ENCODE measurements at regions not wholly inside any gene's neighbourhood (a gene's known extent, or its start where the extent isn't known, plus 50 kb on each side); places are given as distances from the start of the nearest gene placed in this dataset.
"Not testable (repeated sequence)": the region's sequence is repeated elsewhere in the genome, so short reads cannot be mapped to it uniquely, and the experiment has no call there.

DNA sequence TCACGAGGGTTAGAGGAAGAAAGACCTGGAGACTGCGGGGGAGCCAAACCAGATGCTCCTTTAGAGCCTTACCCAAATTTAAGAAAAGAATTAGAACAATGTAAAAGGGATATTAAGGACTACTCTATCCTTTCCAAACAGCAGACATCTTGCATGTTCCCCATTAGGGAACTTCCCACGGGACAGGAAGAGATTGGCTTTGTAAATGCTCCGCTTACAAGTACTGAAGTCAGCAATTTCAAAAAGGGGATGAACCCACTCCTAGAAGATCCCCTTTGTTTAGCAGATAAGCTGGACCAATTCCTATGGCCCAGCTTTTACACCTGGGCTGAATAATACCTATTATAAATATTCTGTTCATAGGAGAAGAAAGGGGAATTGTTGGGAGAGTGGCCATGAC is 74.2 kb downstream of the APOBEC1 start:
- H3K27me3 Mint-ChIP-seq (ENCODE audit: low read depth) = peaks cover 12% of the 10 kb centered on the region
- H3K36me3 Mint-ChIP-seq (ENCODE audit: low read depth) = no peaks in the 10 kb centered on the region
- no peak overlapping the region for H3K27ac Mint-ChIP-seq
- no peaks in the 10 kb centered on the region for H3K4me1 Mint-ChIP-seq (ENCODE audit: low read depth)
- H3K4me3 Mint-ChIP-seq = no peak overlapping the region
- H3K9me3 Mint-ChIP-seq = no peaks in the 10 kb centered on the region
- DNase-seq (ENCODE audit: low spot score) = no peak

DNA sequence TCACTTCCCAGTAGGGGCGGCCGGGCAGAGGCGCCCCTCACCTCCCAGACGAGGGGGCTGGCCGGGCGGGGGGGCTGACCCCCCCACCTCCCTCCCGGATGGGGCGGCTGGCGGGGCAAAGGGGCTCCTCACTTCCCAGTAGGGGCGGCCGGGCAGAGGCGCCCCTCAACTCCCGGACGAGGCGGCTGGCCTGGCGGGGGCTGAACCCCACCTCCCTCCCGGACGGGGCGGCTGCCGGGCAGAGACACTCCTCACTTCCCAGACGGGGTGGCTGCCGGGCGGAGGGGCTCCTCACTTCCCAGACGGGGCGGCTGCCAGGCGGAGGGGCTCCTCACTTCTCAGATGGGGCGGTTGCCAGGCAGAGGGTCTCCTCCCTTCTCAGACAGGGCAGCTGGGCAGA is 75.6 kb downstream of the APOBEC1 start:
- not testable (repeated sequence) for H3K36me3 Mint-ChIP-seq (ENCODE audit: low read depth); H3K4me3 Mint-ChIP-seq; DNase-seq (ENCODE audit: low spot score); H3K27ac Mint-ChIP-seq; H3K9me3 Mint-ChIP-seq; H3K4me1 Mint-ChIP-seq (ENCODE audit: low read depth)
- H3K27me3 Mint-ChIP-seq (ENCODE audit: low read depth) = peaks cover 10% of the 10 kb centered on the region

DNA sequence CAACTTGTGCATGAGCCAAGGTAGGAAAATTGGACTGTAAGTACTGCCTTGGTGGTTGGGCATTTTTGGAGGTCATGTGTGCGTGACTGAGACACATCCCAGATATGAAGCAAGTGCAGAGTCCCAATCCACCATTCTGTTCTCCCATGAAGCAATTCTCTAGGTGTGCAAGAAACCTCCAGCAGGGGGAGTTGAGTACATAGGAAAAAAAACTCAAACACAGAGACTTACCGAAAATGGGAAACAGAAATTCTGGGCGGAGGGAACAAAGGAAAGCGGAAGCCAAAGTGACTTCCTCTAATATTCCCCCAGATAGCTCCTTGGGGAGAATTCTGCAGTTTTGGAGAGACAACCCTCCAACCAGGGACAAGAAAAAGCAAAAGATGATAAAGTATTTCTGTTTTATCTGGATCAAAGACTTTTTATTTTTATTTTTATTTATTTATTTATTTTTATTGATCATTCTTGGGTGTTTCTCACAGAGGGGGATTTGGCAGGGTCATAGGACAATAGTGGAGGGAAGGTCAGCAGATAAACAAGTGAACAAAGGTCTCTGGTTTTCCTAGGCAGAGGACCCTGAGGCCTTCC is 76.9 kb downstream of the APOBEC1 start:
- peaks cover 10% of the 10 kb centered on the region for H3K27me3 Mint-ChIP-seq (ENCODE audit: low read depth)
- not testable (repeated sequence) for H3K4me3 Mint-ChIP-seq; H3K36me3 Mint-ChIP-seq (ENCODE audit: low read depth); H3K27ac Mint-ChIP-seq; H3K4me1 Mint-ChIP-seq (ENCODE audit: low read depth); H3K9me3 Mint-ChIP-seq
- peak; percentile 28 for DNase-seq (ENCODE audit: low spot score)

DNA sequence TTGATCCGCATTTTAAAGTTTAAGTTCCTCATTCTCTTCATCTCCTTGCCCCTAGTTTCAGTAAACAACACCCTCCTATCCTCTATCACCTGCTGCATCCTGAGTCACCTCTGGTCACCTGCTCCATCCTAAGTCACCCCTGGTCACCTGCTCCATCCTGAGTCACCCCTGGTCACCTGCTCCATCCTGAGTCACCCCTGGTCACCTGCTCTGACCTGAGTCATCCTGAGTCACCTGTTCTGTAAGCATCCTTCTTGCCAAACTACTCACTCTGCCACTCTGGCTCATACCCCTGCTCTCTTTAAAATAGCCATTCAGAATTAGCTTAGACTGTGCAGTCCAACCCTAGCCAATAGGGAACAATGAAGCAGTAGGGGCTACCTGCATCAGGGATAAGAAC is 80.6 kb upstream of the CD163 start:
- H3K27ac Mint-ChIP-seq; DNase-seq (ENCODE audit: low spot score); H3K4me3 Mint-ChIP-seq; H3K36me3 Mint-ChIP-seq (ENCODE audit: low read depth); H3K4me1 Mint-ChIP-seq (ENCODE audit: low read depth); H3K9me3 Mint-ChIP-seq: not testable (repeated sequence)
- peaks cover 10% of the 10 kb centered on the region for H3K27me3 Mint-ChIP-seq (ENCODE audit: low read depth)

DNA sequence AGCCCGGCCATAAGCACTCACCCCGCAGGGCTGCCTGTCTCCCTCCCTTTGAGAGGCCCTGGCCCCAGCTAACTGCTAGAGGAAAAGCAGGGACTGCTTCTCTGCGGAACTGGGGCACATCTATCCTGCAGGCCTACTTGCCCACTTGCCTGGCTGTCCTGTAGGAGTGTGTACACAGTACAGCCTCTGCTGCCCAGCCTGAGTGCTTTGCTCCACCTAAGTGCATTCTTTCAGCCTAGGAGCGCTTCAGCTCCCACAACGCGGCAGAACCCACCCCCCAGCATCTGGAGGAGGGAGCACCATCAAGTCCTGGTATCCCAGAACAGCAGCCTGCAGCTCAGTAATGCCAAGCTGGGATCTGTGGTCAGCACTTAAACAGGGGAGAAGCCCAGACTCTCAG is 79.9 kb upstream of the CD163 start:
- peaks cover 10% of the 10 kb centered on the region for H3K9me3 Mint-ChIP-seq
- H3K27me3 Mint-ChIP-seq (ENCODE audit: low read depth) = peaks cover 10% of the 10 kb centered on the region
- no peak overlapping the region for H3K27ac Mint-ChIP-seq
- H3K4me3 Mint-ChIP-seq = no peak overlapping the region
- no peaks in the 10 kb centered on the region for H3K36me3 Mint-ChIP-seq (ENCODE audit: low read depth)
- DNase-seq (ENCODE audit: low spot score) = no peak
- H3K4me1 Mint-ChIP-seq (ENCODE audit: low read depth) = no peaks in the 10 kb centered on the region

DNA sequence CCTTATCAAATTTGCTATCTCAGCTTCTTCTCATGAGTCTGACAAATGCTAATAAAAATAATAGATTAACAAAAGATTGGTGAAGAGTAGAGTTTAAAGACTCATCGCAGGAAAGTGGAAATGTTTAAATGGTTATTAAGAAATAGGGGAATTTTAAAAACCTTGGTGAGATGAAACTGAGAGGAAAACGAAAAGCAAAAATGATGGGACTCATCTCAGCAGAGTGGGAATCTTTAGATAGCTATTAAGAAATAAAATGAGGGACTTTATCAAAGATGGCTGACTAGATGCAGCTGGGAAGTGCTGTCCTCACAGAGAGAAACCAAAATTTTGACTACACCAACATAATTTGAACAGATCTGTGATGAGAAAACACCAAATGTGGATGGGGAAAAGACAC is 79.2 kb upstream of the CD163 start:
- no peak overlapping the region for H3K27ac Mint-ChIP-seq
- H3K9me3 Mint-ChIP-seq = peaks cover 10% of the 10 kb centered on the region
- H3K4me3 Mint-ChIP-seq = no peak overlapping the region
- DNase-seq (ENCODE audit: low spot score) = no peak
- H3K36me3 Mint-ChIP-seq (ENCODE audit: low read depth) = no peaks in the 10 kb centered on the region
- H3K4me1 Mint-ChIP-seq (ENCODE audit: low read depth) = no peaks in the 10 kb centered on the region
- H3K27me3 Mint-ChIP-seq (ENCODE audit: low read depth) = peaks cover 10% of the 10 kb centered on the region

DNA sequence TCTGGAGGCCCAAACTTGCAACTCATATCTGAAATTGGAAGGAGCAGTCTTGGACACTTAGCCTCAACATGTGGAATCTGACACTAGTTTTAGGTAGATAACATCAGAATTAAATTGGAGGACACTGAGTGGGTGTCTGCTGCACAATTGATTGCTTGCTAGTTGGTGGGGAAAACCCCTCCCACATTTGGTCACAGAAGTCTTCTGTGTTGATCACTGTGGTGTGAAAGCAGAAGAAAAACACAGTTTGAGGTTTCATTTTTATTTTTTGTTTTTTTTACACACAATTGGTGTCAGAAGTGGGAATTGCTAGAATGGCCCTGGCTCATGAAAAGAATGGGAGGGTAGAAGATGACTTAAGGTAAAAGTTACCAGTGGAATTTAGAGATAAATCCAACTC is 78.0 kb upstream of the CD163 start:
- Mint-ChIP-seq H3K27ac (no peak overlapping the region), H3K36me3 (ENCODE audit: low read depth) (no peaks in the 10 kb centered on the region), H3K9me3 (peaks cover 10% of the 10 kb centered on the region), H3K27me3 (ENCODE audit: low read depth) (peaks cover 5% of the 10 kb centered on the region), H3K4me3 (no peak overlapping the region), H3K4me1 (ENCODE audit: low read depth) (no peaks in the 10 kb centered on the region)
- no peak for DNase-seq (ENCODE audit: low spot score)

DNA sequence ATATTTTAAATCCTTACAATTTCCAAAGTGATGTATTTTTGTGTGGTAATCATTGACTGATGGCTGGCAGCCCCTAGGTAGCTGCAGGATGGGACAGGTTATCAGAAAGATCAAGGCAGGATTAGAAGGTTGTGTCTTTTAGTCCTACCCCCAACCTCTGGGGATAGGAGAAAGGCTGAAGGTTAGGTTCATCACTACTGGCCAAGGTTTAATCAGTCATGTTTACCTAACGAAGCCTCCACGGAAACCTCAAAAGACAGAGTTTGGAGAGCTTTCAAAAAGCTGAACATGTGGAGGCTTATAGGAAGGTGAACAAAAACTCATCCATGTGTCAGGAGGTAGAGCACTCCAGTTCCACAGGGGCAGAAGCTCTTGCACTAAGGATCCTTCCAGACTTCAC is 77.5 kb upstream of the CD163 start:
- Mint-ChIP-seq H3K4me1 (ENCODE audit: low read depth) (no peaks in the 10 kb centered on the region), H3K27me3 (ENCODE audit: low read depth) (peaks cover 2% of the 10 kb centered on the region), H3K36me3 (ENCODE audit: low read depth) (no peaks in the 10 kb centered on the region), H3K9me3 (peaks cover 10% of the 10 kb centered on the region), H3K4me3 (no peak overlapping the region), H3K27ac (no peak overlapping the region)
- DNase-seq (ENCODE audit: low spot score) = no peak

DNA sequence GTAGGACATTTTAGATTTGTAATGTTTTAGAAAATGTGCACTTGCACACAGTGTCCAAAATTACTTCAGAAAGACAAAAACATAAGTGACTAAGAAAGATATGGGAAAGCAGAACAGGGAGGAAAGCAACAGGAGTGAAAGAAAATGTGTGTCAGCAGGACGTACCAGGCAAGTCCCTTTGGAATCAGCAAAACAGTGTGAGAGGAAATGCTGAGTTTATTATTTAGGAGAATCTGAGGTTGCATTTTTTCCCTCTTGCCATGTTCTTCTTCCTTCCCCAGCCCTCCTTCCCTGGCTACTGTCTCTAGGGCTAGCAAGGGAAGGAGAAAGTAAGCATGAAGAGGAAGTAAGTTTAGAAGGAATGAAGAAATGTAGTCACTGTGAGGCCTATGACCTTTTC is 67.7 kb upstream of the CD163 start:
- H3K36me3 Mint-ChIP-seq (ENCODE audit: low read depth) = no peaks in the 10 kb centered on the region
- no peak overlapping the region for H3K27ac Mint-ChIP-seq
- no peak for DNase-seq (ENCODE audit: low spot score)
- no peak overlapping the region for H3K4me3 Mint-ChIP-seq
- no peaks in the 10 kb centered on the region for H3K4me1 Mint-ChIP-seq (ENCODE audit: low read depth)
- no peaks in the 10 kb centered on the region for H3K9me3 Mint-ChIP-seq
- peaks cover 4% of the 10 kb centered on the region for H3K27me3 Mint-ChIP-seq (ENCODE audit: low read depth)

DNA sequence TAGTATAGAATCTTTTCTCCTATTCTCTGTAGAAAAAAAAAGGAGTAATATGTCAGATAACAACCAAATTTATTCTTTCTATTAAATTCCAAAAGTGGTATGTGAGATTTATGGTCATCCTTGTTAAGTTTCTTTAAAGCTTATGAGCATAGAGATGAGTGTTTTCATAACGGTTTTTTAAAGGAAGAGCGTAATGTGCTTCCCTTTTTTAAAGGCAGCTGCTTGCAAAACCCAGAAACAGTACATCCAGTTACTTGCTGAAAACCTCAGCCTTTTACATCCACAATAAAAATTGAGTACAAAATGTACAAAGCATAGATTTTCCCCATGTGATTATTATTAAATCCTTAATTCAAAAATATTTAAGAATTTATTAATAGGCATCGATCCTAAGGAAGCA is 53.6 kb upstream of the CD163 start:
- no peak for DNase-seq (ENCODE audit: low spot score)
- Mint-ChIP-seq H3K27me3 (ENCODE audit: low read depth) (peaks cover 6% of the 10 kb centered on the region), H3K9me3 (no peaks in the 10 kb centered on the region), H3K36me3 (ENCODE audit: low read depth) (no peaks in the 10 kb centered on the region), H3K27ac (no peak overlapping the region), H3K4me3 (no peak overlapping the region), H3K4me1 (ENCODE audit: low read depth) (no peaks in the 10 kb centered on the region)

DNA sequence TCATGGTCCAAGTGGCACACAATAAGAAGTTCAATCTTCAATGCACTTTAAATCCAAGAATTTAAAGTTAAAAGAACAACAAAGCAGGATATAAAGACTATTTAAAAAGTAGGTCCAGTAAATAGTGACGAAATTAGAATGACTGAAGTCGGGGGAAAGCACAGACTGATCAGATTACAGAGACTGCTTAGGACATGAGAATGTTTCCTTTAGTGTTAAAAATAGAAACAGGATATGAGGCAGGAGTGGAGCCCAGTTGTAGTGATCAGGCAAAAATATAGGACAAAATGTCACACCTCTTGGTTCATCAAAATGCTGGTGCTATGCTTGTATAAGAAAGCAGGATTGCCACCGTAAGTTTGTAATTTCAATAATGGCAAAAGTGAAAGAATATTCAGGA is 52.2 kb upstream of the CD163 start:
- Mint-ChIP-seq H3K36me3 (ENCODE audit: low read depth) (no peaks in the 10 kb centered on the region), H3K4me1 (ENCODE audit: low read depth) (no peaks in the 10 kb centered on the region), H3K27me3 (ENCODE audit: low read depth) (peaks cover 6% of the 10 kb centered on the region), H3K27ac (no peak overlapping the region), H3K4me3 (no peak overlapping the region), H3K9me3 (peaks cover 12% of the 10 kb centered on the region)
- DNase-seq (ENCODE audit: low spot score) = no peak

DNA sequence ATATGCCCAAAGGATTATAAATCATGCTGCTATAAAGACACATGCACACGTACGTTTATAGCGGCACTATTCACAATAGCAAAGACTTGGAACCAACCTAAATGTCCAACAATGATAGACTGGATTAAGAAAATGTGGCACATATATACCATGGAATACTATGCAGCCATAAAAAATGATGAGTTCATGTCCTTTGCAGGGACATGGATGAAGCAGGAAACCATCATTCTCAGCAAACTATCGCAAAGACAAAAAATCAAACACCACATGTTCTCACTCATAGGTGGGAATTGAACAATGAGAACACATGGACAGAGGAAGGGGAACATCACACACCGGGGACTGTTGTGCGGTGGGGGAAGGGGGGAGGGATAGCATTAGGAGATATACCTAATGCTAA is 51.3 kb upstream of the CD163 start:
- H3K36me3 Mint-ChIP-seq (ENCODE audit: low read depth); DNase-seq (ENCODE audit: low spot score); H3K27ac Mint-ChIP-seq; H3K4me3 Mint-ChIP-seq; H3K27me3 Mint-ChIP-seq (ENCODE audit: low read depth); H3K4me1 Mint-ChIP-seq (ENCODE audit: low read depth): not testable (repeated sequence)
- H3K9me3 Mint-ChIP-seq = peaks cover 16% of the 10 kb centered on the region
